GM10266 (cell line): ENCODE measurements at regions not wholly inside any gene's neighbourhood (a gene's known extent, or its start where the extent isn't known, plus 50 kb on each side); places are given as distances from the start of the nearest gene placed in this dataset.

Experiments
- DNase-seq: peaks from one replicate; pipeline ENCODE4 v3.0.0; 2012; ENCODE audit errors: extremely low spot score
- CTCF ChIP-seq: IDR thresholded peaks from 2 replicates; pipeline ENCODE4 v1.5.1; 2012; ENCODE audit warnings: mild to moderate bottlenecking, low read depth; ENCODE audit not compliant: control insufficient read depth, insufficient read depth; ENCODE audit errors: missing control alignments

- DNase-seq = no peak
- TF ChIP-seq CTCF = no peak
These were observed 170.0 kb upstream of the DTNBP1 start for GRCh38 chr6:15832841-15833240.

GRCh38 chr6:15829156-15829555 is 166.3 kb upstream of the DTNBP1 start:
- DNase-seq = no peak
- no peak for TF ChIP-seq CTCF

GRCh38 chr6:15827496-15828255 is 164.8 kb upstream of the DTNBP1 start:
- no peak for DNase-seq

GRCh38 chr6:15826814-15827318 is 164.0 kb upstream of the DTNBP1 start:
- no peak for DNase-seq
- no peak for TF ChIP-seq CTCF

More at GRCh38 chr6:15827496-15828255, 164.8 kb upstream of the DTNBP1 start:
- TF ChIP-seq CTCF = no peak

- no peak for TF ChIP-seq CTCF
- no peak for DNase-seq
These were observed 162.6 kb upstream of the DTNBP1 start for GRCh38 chr6:15825332-15825930.

- no peak for TF ChIP-seq CTCF
These were observed 162.0 kb upstream of the DTNBP1 start for GRCh38 chr6:15824811-15825210.

GRCh38 chr6:15823838-15824414 is 161.1 kb upstream of the DTNBP1 start:
- no peak for TF ChIP-seq CTCF
- peak; percentile 12 for DNase-seq

More at GRCh38 chr6:15824811-15825210, 162.0 kb upstream of the DTNBP1 start:
- DNase-seq = no peak
